LoVo (cell line): ENCODE measurements at regions not wholly inside any gene's neighbourhood (a gene's known extent, or its start where the extent isn't known, plus 50 kb on each side); places are given as distances from the start of the nearest gene placed in this dataset.

Experiments used
- DNase-seq: peaks from one replicate; pipeline ENCODE4 v3.0.0-alpha.2; 2016; ENCODE audit warnings: low spot score

DNA sequence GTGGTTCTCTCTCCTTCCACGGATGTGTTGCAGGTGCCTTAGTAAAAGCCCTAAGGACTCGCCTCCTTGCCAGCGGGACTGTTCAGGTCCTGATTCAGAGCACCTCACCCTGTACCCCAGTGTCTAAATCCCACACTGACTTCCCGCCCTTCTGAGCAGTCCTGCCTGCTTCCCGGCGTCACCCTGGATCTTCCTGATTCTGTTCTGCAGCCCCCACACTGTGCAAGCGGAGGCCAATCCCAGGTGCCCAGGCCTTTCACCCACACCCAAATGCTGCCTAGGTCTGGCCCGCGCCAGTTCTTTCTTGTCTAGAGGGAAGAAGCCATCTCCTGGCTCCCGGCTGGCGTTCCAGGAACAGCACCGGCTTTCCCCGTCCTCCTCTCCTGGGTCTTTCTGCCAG, 95.9 kb upstream of the GALNT2 start:
- no peak for DNase-seq

GRCh38 chr1:229972600-229973296, 94.3 kb upstream of the GALNT2 start:
- DNase-seq: no peak

- no peak for DNase-seq
Measured at GRCh38 chr1:229973297-229973612, 93.8 kb upstream of the GALNT2 start.

- DNase-seq: no peak
Measured at GRCh38 chr1:229975047-229975446, 92.0 kb upstream of the GALNT2 start.

DNA sequence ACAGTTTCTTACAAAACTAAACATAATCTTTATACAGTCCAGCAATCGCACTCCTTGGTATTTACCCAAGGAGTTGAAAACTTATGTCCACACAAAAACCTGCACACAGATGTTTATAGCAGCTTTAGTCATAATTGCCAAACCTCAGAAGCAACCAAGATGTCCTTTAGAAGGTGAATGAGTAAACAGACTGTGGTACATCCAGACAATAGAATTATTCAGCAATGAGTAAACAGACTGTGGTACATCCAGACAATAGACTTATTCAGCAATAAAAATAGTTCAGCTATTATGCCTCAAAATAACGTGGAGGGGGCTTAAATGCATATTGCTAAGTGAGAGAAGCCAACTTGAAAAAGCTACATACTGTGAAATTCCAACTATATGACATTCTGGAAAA, 87.0 kb upstream of the GALNT2 start:
- DNase-seq: no peak

GRCh38 chr1:229981736-229982135, 85.3 kb upstream of the GALNT2 start:
- no peak for DNase-seq

GRCh38 chr1:229984310-229984991, 82.6 kb upstream of the GALNT2 start:
- DNase-seq: no peak

GRCh38 chr1:229984992-229985612, 81.9 kb upstream of the GALNT2 start:
- no peak for DNase-seq

GRCh38 chr1:229985613-229986010, 81.4 kb upstream of the GALNT2 start:
- no peak for DNase-seq

DNA sequence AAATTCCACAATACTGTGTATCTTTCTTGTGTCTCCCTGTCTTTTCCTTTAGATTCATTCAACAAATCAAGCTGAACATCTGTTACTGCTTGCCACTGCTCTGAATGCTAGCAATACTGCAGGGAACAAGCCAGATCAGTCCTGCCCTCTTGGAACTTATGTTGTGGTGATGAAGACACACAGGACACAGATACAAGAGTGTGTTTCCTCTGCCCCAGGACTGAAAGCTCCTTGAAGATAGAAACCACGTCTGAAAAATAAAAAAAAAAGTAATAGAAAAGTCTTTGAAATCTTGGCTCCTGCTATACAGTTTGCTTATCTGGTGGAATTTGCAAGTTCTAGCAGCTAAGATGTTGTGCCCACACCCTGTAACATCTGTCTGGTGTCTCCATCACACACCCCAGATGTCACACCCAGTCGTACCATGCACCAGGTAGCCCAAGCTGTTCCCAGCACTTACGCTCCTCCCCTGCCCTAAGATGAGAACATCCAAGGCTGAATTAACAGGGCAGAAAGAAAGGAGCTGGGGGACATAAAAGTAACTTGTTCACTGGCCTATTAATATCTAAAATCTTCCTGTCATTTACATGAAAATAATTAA, 80.2 kb upstream of the GALNT2 start:
- no peak for DNase-seq

DNA sequence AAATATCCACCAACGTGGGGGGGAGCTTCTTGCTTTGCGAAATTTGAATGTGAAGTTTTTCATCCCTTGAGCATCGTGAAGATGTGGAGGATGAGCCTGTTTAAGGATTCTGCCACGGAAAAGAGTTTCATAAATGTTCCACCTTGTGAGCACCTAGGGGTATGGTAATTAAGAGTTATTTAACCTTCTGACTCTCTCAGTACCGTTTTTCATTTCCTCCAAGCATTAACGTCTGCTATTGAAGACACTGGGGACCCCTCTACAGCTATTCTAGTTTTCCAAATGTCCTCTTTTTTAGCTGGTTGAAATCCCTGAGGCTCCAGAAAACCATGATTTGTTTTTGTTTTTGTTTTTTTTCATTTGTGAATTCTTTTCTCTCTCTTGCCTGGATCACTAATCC, 79.1 kb upstream of the GALNT2 start:
- no peak for DNase-seq

GRCh38 chr1:229988534-229988933, 78.5 kb upstream of the GALNT2 start:
- DNase-seq: no peak

DNA sequence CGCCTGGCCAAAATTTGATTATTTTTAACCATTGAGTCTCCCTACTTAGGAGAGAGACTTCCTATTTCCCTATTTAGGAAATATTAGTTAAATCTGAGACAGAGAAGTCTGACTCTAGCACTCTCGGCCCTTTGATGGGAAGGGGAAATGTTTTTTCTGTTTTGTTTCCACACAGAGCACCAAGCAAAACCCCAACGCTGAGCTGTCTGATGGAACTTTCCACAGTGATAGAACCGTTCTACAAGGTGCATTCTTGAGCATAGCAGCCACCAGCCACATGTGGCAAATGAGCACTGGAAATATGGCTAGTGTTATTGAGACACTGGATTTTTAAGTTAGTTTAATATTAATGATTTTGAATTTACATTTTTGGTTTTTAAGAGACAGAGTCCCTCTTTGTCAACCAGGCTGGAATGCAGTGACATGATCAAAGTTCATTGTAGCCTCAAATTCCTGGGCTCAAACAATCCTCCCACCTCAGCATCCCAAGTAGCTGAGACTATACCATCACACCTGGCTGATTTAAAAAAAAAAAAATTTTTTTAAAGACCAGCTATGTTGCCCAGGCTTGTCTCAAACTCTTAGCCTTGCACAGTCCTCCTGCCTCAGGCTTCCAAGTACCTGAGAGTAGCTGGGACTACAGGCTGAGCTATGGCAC, 77.3 kb upstream of the GALNT2 start:
- no peak for DNase-seq

- no peak for DNase-seq
Measured at GRCh38 chr1:229990326-229990725, 76.7 kb upstream of the GALNT2 start.

DNA sequence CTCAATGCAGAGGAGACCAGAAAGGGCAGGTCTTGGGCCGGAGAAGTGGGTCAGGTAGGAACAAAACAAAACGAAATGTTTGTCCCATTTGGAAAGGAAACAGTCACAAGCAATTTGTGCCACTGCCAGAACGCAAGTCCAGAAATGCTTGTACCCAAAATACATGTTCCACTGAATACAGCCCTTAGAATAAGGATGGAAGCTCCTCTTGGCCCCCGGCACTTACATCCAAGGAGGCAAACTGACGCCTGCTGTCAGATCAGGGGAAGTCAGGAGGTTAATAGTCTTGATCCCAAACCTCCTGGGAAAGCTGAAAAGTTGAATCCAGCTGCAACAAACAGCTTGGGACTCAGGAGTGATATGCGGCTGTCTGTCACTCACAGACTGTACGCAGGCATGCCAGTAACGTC, 75.9 kb upstream of the GALNT2 start:
- no peak for DNase-seq

DNA sequence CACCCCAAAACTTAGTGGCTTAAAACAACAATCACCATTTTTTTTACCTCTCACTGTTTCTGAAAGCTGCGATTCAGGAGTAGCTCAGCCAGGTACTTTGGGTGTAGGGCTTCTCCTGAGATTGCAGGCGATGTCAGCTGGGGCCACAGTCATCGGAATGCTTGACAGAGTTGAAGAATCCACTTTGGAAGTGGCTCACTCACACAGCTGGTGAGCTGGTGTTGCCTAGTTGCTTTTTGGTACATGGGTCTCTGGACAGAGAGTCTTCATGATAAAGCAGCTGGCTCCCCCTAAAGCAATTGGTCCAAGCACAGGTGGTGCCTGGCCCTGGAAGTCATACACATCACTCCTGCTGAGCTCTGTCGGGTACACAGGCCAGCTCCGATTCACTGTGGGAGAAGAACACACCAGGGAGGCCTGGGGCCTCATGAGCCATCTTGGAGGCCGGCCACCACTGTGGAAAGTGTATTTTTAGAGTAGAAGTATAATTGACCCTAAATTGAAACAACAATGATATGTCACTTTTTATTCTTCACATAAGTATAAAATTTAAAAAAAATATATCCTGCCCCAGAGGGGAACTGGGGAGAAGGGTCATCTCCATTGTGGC, 75.2 kb upstream of the GALNT2 start:
- DNase-seq: no peak

DNA sequence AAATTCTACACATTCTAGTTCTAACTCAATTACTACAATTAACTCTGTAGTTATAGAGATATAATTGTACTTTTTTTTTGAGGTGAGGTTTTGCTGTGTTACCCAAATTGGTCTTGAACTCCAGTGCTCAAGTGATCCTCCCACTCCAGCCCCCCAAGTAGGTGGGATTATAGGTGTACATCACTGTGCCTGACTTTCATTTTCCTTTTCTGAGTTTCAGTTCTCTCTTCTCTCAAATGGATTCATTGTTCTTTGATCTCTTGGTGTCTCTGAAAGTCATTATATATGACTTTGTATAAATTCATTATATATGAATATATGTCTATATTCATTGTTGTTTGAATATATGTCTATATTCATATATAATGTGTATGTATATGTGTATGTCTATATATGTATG, 74.0 kb upstream of the GALNT2 start:
- no peak for DNase-seq

- DNase-seq: no peak
Measured at GRCh38 chr1:229993894-229994293, 73.1 kb upstream of the GALNT2 start.

DNA sequence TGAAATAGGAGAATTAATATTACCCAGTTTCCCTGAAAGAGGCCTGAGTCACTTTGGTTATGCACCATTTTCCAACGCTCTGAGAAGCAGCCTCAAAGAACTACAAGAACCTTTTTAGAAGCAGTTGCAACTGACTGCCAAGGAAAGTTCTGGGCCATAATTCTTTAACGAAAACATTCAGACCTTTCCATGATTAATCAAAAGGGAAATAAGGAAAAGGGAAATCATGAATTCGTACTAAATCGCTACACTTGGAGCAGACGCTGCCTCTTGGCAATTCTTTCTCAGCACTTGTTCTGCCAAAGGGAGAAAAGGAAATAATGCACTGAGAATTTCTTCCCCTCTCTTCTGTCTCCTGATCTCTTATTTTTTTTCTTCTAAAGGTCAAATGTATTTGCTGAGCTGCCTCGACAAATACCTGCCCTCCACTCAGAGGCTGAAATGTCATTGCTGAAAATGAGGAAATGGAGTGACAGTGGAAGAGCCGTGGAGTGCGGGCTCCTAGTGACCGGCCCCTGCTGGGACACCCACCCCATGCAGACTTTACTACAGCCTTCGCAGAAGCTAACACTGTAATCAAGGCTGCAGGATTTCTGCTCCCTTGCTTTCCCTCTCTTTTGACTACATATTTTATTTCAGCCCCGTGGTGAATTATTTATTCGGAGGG, 67.9 kb upstream of the GALNT2 start:
- DNase-seq: no peak

- DNase-seq: no peak
Measured at GRCh38 chr1:230000493-230001184, 66.4 kb upstream of the GALNT2 start.

DNA sequence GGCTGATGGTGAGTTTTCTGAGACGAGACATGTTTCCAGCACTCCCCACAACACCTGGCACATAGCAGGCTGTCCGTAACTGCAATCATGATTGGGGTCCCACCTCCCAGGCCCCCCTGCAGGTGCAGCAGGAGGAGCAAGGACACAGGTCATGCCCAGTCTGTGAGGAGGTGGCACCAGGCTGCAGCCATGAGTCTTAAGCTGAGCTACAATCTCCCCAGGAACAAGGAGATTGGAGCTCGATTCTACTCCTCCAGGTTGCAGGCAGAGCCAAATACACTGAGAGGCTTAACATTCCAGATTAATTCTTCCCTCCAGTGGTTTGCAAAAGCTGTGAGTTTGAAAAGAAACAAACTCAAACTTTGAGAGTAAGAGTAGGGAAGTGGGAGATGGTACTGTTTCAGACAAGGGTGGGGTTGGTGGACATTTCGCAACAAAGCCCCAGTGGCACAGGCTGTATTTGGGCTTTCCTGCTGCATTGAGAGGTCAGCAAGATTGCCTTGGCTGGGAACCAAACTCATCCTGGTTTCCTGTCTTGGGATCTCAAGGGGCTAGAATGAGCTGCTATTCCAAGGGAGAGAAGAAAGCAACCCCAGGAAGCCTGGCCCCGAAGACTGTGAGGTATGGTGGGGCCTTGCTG, 64.8 kb upstream of the GALNT2 start:
- DNase-seq: no peak
